ENCODE measurements at regions not wholly inside any gene's neighbourhood (a gene's known extent, or its start where the extent isn't known, plus 50 kb on each side); places are given as distances from the start of the nearest gene placed in this dataset.

- no peak overlapping the region for H3K4me3 ChIP-seq
- no peaks in the 10 kb centered on the region for H3K27me3 ChIP-seq (replicated peaks; ENCODE audit: insufficient read depth)
- no peak for DNase-seq (ENCODE audit: low spot score)
- no peaks in the 10 kb centered on the region for H3K36me3 ChIP-seq
- no peak overlapping the region for H3K27ac ChIP-seq
- no peaks in the 10 kb centered on the region for H3K9me3 ChIP-seq
- intact Hi-C loops (cut with DNase I), result no loop called here
- TF ChIP-seq POLR2AphosphoS5 (IDR thresholded peaks at IDR 0.05) (no peak), POLR2A (IDR thresholded peaks at IDR 0.05) (no peak), CTCF (IDR thresholded peaks at IDR 0.05) (no peak)
- H3K4me1 ChIP-seq (replicated peaks), result no peaks in the 10 kb centered on the region
These were observed 402.6 kb downstream of the TMEM232 start for GRCh38 chr5:110323832-110324231.

GRCh38 chr5:110324876-110325275 is 401.6 kb downstream of the TMEM232 start:
- 94% methylated on average over 1 of the region's 1 CpG for WGBS
- Histone ChIP-seq H3K27ac (no peak overlapping the region), H3K9me3 (no peaks in the 10 kb centered on the region), H3K4me1 (replicated peaks) (no peaks in the 10 kb centered on the region), H3K36me3 (no peaks in the 10 kb centered on the region), H3K27me3 (replicated peaks; ENCODE audit: insufficient read depth) (no peaks in the 10 kb centered on the region), H3K4me3 (no peak overlapping the region)
- DNase-seq (ENCODE audit: low spot score), result no peak
- intact Hi-C loops (cut with DNase I), result no loop called here
- no peak for TF ChIP-seq POLR2AphosphoS5 (IDR thresholded peaks at IDR 0.05)
- no peak for TF ChIP-seq POLR2A (IDR thresholded peaks at IDR 0.05)
- TF ChIP-seq CTCF (IDR thresholded peaks at IDR 0.05), result no peak

GRCh38 chr5:110329955-110330525 is 396.4 kb downstream of the TMEM232 start:
- TF ChIP-seq POLR2A (IDR thresholded peaks at IDR 0.05), result no peak
- no peak for TF ChIP-seq POLR2AphosphoS5 (IDR thresholded peaks at IDR 0.05)
- no peak for TF ChIP-seq CTCF (IDR thresholded peaks at IDR 0.05)
- Histone ChIP-seq H3K4me1 (replicated peaks) (no peaks in the 10 kb centered on the region), H3K9me3 (no peaks in the 10 kb centered on the region), H3K36me3 (no peaks in the 10 kb centered on the region), H3K27ac (no peak overlapping the region), H3K4me3 (no peak overlapping the region), H3K27me3 (replicated peaks; ENCODE audit: insufficient read depth) (no peaks in the 10 kb centered on the region)
- no peak for DNase-seq (ENCODE audit: low spot score)
- intact Hi-C loops (cut with DNase I), result no loop called here
- WGBS, result 51% methylated on average over 5 of the region's 5 CpGs

- intact Hi-C loops (cut with DNase I), result no loop called here
- TF ChIP-seq POLR2AphosphoS5 (IDR thresholded peaks at IDR 0.05), result no peak
- no peak for TF ChIP-seq CTCF (IDR thresholded peaks at IDR 0.05)
- TF ChIP-seq POLR2A (IDR thresholded peaks at IDR 0.05), result no peak
- H3K27ac ChIP-seq, result no peak overlapping the region
- WGBS, result 62% methylated on average over 4 of the region's 4 CpGs
- no peaks in the 10 kb centered on the region for H3K27me3 ChIP-seq (replicated peaks; ENCODE audit: insufficient read depth)
- no peaks in the 10 kb centered on the region for H3K9me3 ChIP-seq
- H3K4me1 ChIP-seq (replicated peaks), result no peaks in the 10 kb centered on the region
- no peak overlapping the region for H3K4me3 ChIP-seq
- DNase-seq (ENCODE audit: low spot score), result no peak
- no peaks in the 10 kb centered on the region for H3K36me3 ChIP-seq
These were observed 393.1 kb downstream of the TMEM232 start for GRCh38 chr5:110333384-110333783.

GRCh38 chr5:110335361-110336066 is 391.0 kb downstream of the TMEM232 start:
- Histone ChIP-seq H3K9me3 (no peaks in the 10 kb centered on the region), H3K4me1 (replicated peaks) (no peaks in the 10 kb centered on the region), H3K4me3 (no peak overlapping the region), H3K36me3 (no peaks in the 10 kb centered on the region), H3K27ac (no peak overlapping the region), H3K27me3 (replicated peaks; ENCODE audit: insufficient read depth) (no peaks in the 10 kb centered on the region)
- TF ChIP-seq POLR2A (IDR thresholded peaks at IDR 0.05), result no peak
- no peak for TF ChIP-seq CTCF (IDR thresholded peaks at IDR 0.05)
- no peak for TF ChIP-seq POLR2AphosphoS5 (IDR thresholded peaks at IDR 0.05)
- intact Hi-C loops (cut with DNase I), result no loop called here
- WGBS, result 56% methylated on average over 4 of the region's 4 CpGs
- no peak for DNase-seq (ENCODE audit: low spot score)
